ENCODE measurements at regions not wholly inside any gene's neighbourhood (a gene's known extent, or its start where the extent isn't known, plus 50 kb on each side); places are given as distances from the start of the nearest gene placed in this dataset.

DNA sequence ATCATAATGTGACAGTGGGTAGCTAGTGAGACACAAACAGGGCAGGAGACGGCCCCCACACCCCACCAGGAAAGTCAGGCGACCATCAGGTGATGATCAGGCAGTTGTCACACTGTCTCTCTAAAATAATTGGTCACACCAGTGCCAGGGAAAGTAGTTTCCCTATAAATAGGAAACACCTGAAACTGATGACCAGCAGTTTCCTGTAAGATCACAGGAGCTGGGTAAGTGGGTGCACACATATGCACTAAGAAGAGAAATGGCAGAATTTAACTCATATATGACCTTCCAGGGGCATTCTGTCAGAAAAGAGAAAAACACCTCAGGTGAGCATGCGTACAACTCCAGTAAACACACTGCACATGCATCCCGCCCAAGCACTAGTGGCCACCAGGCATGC is 620.5 kb upstream of the GHITM start:
- TF ChIP-seq POLR2A (IDR thresholded peaks at IDR 0.05) = no peak
- TF ChIP-seq, protein P1, sequence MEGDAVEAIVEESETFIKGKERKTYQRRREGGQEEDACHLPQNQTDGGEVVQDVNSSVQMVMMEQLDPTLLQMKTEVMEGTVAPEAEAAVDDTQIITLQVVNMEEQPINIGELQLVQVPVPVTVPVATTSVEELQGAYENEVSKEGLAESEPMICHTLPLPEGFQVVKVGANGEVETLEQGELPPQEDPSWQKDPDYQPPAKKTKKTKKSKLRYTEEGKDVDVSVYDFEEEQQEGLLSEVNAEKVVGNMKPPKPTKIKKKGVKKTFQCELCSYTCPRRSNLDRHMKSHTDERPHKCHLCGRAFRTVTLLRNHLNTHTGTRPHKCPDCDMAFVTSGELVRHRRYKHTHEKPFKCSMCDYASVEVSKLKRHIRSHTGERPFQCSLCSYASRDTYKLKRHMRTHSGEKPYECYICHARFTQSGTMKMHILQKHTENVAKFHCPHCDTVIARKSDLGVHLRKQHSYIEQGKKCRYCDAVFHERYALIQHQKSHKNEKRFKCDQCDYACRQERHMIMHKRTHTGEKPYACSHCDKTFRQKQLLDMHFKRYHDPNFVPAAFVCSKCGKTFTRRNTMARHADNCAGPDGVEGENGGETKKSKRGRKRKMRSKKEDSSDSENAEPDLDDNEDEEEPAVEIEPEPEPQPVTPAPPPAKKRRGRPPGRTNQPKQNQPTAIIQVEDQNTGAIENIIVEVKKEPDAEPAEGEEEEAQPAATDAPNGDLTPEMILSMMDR (IDR thresholded peaks at IDR 0.05) = no peak

Measured in uterus (tissue), 2 donors.